ENCODE measurements at regions not wholly inside any gene's neighbourhood (a gene's known extent, or its start where the extent isn't known, plus 50 kb on each side); places are given as distances from the start of the nearest gene placed in this dataset.

GRCh38 chr13:100962585-100962984, 288.0 kb upstream of the TMTC4 start:
- no peaks in the 10 kb centered on the region for H4K20me1 ChIP-seq (ENCODE audit: control insufficient read depth, extremely low read depth, insufficient read depth, low read length)
- dilution Hi-C loops (cut with MboI; ENCODE audit: extremely low pct_ligation_motif_present, low sequenced_read_pairs), result no loop called here
- H3K4me1 ChIP-seq (ENCODE audit: control insufficient read depth, extremely low read depth, insufficient read depth, low read length), result no peaks in the 10 kb centered on the region
- H3K27me3 ChIP-seq (ENCODE audit: control insufficient read depth, extremely low read depth, insufficient read depth, low read length), result no peaks in the 10 kb centered on the region
- DNase-seq (ENCODE audit: low read depth, low spot score), result no peak
- H3K4me2 ChIP-seq (ENCODE audit: control insufficient read depth, extremely low read depth, insufficient read depth, low read depth, low read length), result no peak overlapping the region
- no peak for FAIRE-seq
- H3K79me2 ChIP-seq (ENCODE audit: control insufficient read depth, insufficient read depth, low read length), result no peaks in the 10 kb centered on the region
- no peak overlapping the region for H3K9ac ChIP-seq (ENCODE audit: control insufficient read depth, extremely low read depth, insufficient read depth, low read length)
- H3K27ac ChIP-seq (ENCODE audit: control insufficient read depth, insufficient read depth, low read length), result no peak overlapping the region
- no peaks in the 10 kb centered on the region for H3K36me3 ChIP-seq (ENCODE audit: control insufficient read depth in 2 of 2, extremely low read depth in 1 of 2, insufficient read depth in 2 of 2, low read length in 2 of 2)
- no peak overlapping the region for H2AFZ ChIP-seq (ENCODE audit: control insufficient read depth, low read length)
- no peaks in the 10 kb centered on the region for H3K9me3 ChIP-seq (ENCODE audit: control insufficient read depth, low read depth, low read length)
- TF ChIP-seq CTCF (optimal IDR thresholded peaks at IDR 0.05 in 1 of 3, IDR thresholded peaks at IDR 0.05 in 1 of 3, conservative IDR thresholded peaks at IDR 0.05 in 1 of 3; ENCODE audit: extremely low read depth in 1 of 3, insufficient read depth in 2 of 3, low read length in 3 of 3) (no peak), EZH2 (IDR thresholded peaks at IDR 0.05; ENCODE audit: low read length) (no peak)
- no peak overlapping the region for H3K4me3 ChIP-seq (ENCODE audit: control insufficient read depth in 2 of 3, extremely low read depth in 1 of 3, insufficient read depth in 2 of 3, low read depth in 1 of 3, low read length in 3 of 3)
- no peaks in the 10 kb centered on the region for H3K9me1 ChIP-seq (ENCODE audit: control insufficient read depth, extremely low read depth, insufficient read depth, low read length)

DNA sequence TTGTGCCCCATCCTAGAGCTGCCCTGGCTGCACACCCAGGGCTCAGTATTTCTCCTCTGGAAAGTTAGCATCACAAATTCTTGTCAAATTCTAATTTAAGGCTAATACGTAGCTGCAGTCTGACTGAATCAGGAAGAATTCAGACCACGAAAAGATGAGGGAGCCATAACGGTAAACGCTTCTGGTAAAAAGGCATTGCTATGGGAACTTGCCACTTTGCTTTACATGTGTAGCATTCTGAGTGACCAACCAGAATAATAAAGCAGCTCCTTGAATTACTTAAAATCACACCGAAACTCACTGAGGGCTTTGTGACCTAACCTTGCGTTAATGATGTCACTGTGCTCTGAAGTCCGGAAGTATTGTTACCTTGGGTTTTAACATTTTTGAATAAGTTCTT, 286.6 kb upstream of the TMTC4 start:
- dilution Hi-C loops (cut with MboI; ENCODE audit: extremely low pct_ligation_motif_present, low sequenced_read_pairs), result no loop called here
- FAIRE-seq (no peak), DNase-seq (ENCODE audit: low read depth, low spot score) (no peak)
- Histone ChIP-seq H3K79me2 (ENCODE audit: control insufficient read depth, insufficient read depth, low read length) (no peaks in the 10 kb centered on the region), H3K4me1 (ENCODE audit: control insufficient read depth, extremely low read depth, insufficient read depth, low read length) (no peaks in the 10 kb centered on the region), H4K20me1 (ENCODE audit: control insufficient read depth, extremely low read depth, insufficient read depth, low read length) (no peaks in the 10 kb centered on the region), H3K4me3 (ENCODE audit: control insufficient read depth in 2 of 3, extremely low read depth in 1 of 3, insufficient read depth in 2 of 3, low read depth in 1 of 3, low read length in 3 of 3) (no peak overlapping the region), H3K4me2 (ENCODE audit: control insufficient read depth, extremely low read depth, insufficient read depth, low read depth, low read length) (no peak overlapping the region), H3K9me1 (ENCODE audit: control insufficient read depth, extremely low read depth, insufficient read depth, low read length) (no peaks in the 10 kb centered on the region), H3K9me3 (ENCODE audit: control insufficient read depth, low read depth, low read length) (no peaks in the 10 kb centered on the region), H3K36me3 (ENCODE audit: control insufficient read depth in 2 of 2, extremely low read depth in 1 of 2, insufficient read depth in 2 of 2, low read length in 2 of 2) (no peaks in the 10 kb centered on the region), H3K27ac (ENCODE audit: control insufficient read depth, insufficient read depth, low read length) (no peak overlapping the region), H3K27me3 (ENCODE audit: control insufficient read depth, extremely low read depth, insufficient read depth, low read length) (no peaks in the 10 kb centered on the region), H2AFZ (ENCODE audit: control insufficient read depth, low read length) (no peak overlapping the region), H3K9ac (ENCODE audit: control insufficient read depth, extremely low read depth, insufficient read depth, low read length) (no peak overlapping the region)
- no peak for TF ChIP-seq EZH2 (IDR thresholded peaks at IDR 0.05; ENCODE audit: low read length)
- no peak for TF ChIP-seq CTCF (optimal IDR thresholded peaks at IDR 0.05 in 1 of 3, IDR thresholded peaks at IDR 0.05 in 1 of 3, conservative IDR thresholded peaks at IDR 0.05 in 1 of 3; ENCODE audit: extremely low read depth in 1 of 3, insufficient read depth in 2 of 3, low read length in 3 of 3)
